ENCODE measurements at regions not wholly inside any gene's neighbourhood (a gene's known extent, or its start where the extent isn't known, plus 50 kb on each side); places are given as distances from the start of the nearest gene placed in this dataset.

GRCh38 chr12:127760996-127761395, 506.0 kb upstream of the TMEM132C start:
- Histone ChIP-seq H3K4me3 (no peak overlapping the region), H3K9me2 (ENCODE audit: insufficient read depth) (no peaks in the 10 kb centered on the region), H3K36me3 (ENCODE audit: low read depth) (no peaks in the 10 kb centered on the region), H2AFZ (no peak overlapping the region), H3K27me3 (ENCODE audit: insufficient read depth, low read depth) (peaks cover 15% of the 10 kb centered on the region; the same call in 1 of the 2 replicates), H3K9me3 (ENCODE audit: insufficient read depth, low read depth) (no peaks in the 10 kb centered on the region), H3K4me1 (replicated peaks; ENCODE audit: insufficient read depth) (no peaks in the 10 kb centered on the region), H4K20me1 (ENCODE audit: insufficient read depth) (no peaks in the 10 kb centered on the region), H3K27ac (no peak overlapping the region), H3K4me2 (no peak overlapping the region), H3K79me2 (ENCODE audit: low read depth) (no peaks in the 10 kb centered on the region), H3F3A (ENCODE audit: insufficient read depth, low read depth) (no peaks in the 10 kb centered on the region)
- intact Hi-C loops (cut with micrococcal nuclease; ENCODE audit: unreplicated experiment) = no loop called here
- no TSS peak for BruUV-seq (replicated peaks)
- POLR2A ChIA-PET (ENCODE audit: unreplicated experiment) = no interaction called here
- DNase-seq = no peak
- CTCF ChIA-PET = no interaction called here
- TF ChIP-seq EZH2 (IDR thresholded peaks at IDR 0.05; ENCODE audit: low read depth) = no peak
- TF ChIP-seq, protein P1, sequence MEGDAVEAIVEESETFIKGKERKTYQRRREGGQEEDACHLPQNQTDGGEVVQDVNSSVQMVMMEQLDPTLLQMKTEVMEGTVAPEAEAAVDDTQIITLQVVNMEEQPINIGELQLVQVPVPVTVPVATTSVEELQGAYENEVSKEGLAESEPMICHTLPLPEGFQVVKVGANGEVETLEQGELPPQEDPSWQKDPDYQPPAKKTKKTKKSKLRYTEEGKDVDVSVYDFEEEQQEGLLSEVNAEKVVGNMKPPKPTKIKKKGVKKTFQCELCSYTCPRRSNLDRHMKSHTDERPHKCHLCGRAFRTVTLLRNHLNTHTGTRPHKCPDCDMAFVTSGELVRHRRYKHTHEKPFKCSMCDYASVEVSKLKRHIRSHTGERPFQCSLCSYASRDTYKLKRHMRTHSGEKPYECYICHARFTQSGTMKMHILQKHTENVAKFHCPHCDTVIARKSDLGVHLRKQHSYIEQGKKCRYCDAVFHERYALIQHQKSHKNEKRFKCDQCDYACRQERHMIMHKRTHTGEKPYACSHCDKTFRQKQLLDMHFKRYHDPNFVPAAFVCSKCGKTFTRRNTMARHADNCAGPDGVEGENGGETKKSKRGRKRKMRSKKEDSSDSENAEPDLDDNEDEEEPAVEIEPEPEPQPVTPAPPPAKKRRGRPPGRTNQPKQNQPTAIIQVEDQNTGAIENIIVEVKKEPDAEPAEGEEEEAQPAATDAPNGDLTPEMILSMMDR (conservative IDR thresholded peaks at IDR 0.05) = no peak

DNA sequence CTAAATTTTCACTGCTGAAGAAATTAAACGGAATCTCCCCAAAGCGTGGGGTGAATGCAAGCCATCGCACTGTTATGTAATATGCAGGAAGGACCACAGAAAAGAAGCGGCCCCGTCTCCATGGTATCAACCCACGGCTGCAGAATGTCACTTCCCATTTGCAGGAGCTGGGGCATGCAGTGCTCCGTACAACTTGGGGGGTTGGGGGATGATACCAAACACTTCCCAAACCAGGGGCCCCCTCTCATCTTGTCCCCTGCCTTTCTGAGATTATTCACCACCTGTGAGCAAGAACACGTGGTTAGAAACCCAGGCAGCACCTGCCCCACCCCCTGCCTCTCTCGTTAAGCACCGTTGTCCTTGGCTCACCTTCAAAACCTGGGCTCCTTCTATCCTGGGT, 505.1 kb upstream of the TMEM132C start:
- CTCF ChIA-PET = no interaction called here
- BruUV-seq (replicated peaks) = no TSS peak

DNA sequence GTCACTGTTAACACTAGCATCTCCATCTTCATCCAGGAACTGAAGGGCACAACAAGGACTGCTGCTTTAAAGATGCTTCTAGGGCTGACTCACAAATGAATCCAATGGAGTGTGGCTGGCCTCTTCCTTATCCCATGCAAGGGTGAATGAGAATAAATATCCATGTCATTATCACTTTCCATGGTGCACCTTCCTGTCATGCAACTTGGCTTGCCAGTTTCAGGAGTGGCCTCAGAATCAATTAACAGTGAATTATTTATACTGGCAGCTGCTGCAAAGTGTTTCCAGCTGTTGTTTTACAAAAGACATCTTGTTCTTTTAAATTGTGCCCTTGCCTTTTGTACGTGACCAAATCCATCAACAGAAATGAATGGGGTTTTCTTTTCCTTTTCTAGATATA, 499.3 kb upstream of the TMEM132C start:
- Histone ChIP-seq H3K4me1 (replicated peaks; ENCODE audit: insufficient read depth) (no peaks in the 10 kb centered on the region), H3K4me3 (no peak overlapping the region), H3K9me2 (ENCODE audit: insufficient read depth) (no peaks in the 10 kb centered on the region), H2AFZ (no peak overlapping the region), H3K79me2 (ENCODE audit: low read depth) (no peaks in the 10 kb centered on the region), H3K27ac (no peak overlapping the region), H3K27me3 (ENCODE audit: insufficient read depth, low read depth) (peaks cover 10% of the 10 kb centered on the region; the same call in 1 of the 2 replicates), H3F3A (ENCODE audit: insufficient read depth, low read depth) (no peaks in the 10 kb centered on the region), H3K9me3 (ENCODE audit: insufficient read depth, low read depth) (no peaks in the 10 kb centered on the region), H3K4me2 (no peak overlapping the region), H4K20me1 (ENCODE audit: insufficient read depth) (no peaks in the 10 kb centered on the region), H3K36me3 (ENCODE audit: low read depth) (no peaks in the 10 kb centered on the region)
- ChIA-PET CTCF (no interaction called here), POLR2A (ENCODE audit: unreplicated experiment) (no interaction called here)
- intact Hi-C loops (cut with micrococcal nuclease; ENCODE audit: unreplicated experiment) = no loop called here
- DNase-seq = no peak
- no TSS peak for BruUV-seq (replicated peaks)
- no peak for TF ChIP-seq EZH2 (IDR thresholded peaks at IDR 0.05; ENCODE audit: low read depth)
- TF ChIP-seq, protein P1 (conservative IDR thresholded peaks at IDR 0.05) = no peak

More for the DNA sequence above, 505.1 kb upstream of the TMEM132C start:
- Histone ChIP-seq H2AFZ (no peak overlapping the region), H3K4me3 (no peak overlapping the region), H3K36me3 (ENCODE audit: low read depth) (no peaks in the 10 kb centered on the region), H3K9me2 (ENCODE audit: insufficient read depth) (no peaks in the 10 kb centered on the region), H3K4me1 (replicated peaks; ENCODE audit: insufficient read depth) (no peaks in the 10 kb centered on the region), H3K27ac (no peak overlapping the region), H3K4me2 (no peak overlapping the region), H3F3A (ENCODE audit: insufficient read depth, low read depth) (no peaks in the 10 kb centered on the region), H4K20me1 (ENCODE audit: insufficient read depth) (no peaks in the 10 kb centered on the region), H3K79me2 (ENCODE audit: low read depth) (no peaks in the 10 kb centered on the region), H3K27me3 (ENCODE audit: insufficient read depth, low read depth) (peaks cover 15% of the 10 kb centered on the region; the same call in 1 of the 2 replicates), H3K9me3 (ENCODE audit: insufficient read depth, low read depth) (no peaks in the 10 kb centered on the region)
- TF ChIP-seq, protein P1 (conservative IDR thresholded peaks at IDR 0.05) = no peak
- no peak for TF ChIP-seq EZH2 (IDR thresholded peaks at IDR 0.05; ENCODE audit: low read depth)
- DNase-seq = no peak
- intact Hi-C loops (cut with micrococcal nuclease; ENCODE audit: unreplicated experiment) = no loop called here
- POLR2A ChIA-PET (ENCODE audit: unreplicated experiment) = no interaction called here
